ENCODE measurements at regions not wholly inside any gene's neighbourhood (a gene's known extent, or its start where the extent isn't known, plus 50 kb on each side); places are given as distances from the start of the nearest gene placed in this dataset.

DNA sequence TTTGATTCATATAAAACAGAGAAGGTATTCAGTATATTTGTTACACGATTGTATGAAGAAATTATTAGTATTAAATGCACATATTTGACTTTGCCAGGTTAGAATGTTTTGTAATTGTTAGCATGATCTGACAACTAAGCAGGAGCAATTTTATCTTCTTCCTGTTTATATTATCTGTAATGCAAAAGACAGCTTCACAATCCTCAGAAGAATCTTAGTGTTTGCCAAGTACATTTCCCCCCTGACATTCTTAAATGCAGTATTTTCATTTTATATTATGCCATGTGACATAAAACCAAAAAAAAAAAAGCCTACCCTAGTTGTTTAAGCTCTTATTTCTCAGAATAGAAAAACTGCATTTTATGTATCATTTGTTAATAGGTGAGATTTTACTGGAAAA, 469.4 kb downstream of the FOXG1 start:
- Histone ChIP-seq H3K27ac (no peak overlapping the region), H3K4me1 (no peaks in the 10 kb centered on the region), H3K4me3 (no peak overlapping the region), H3K9me3 (no peaks in the 10 kb centered on the region), H3K27me3 (no peaks in the 10 kb centered on the region), H3K36me3 (no peaks in the 10 kb centered on the region)
- no peak for TF ChIP-seq POLR2AphosphoS5 (IDR thresholded peaks at IDR 0.05)
- TF ChIP-seq, protein P1, sequence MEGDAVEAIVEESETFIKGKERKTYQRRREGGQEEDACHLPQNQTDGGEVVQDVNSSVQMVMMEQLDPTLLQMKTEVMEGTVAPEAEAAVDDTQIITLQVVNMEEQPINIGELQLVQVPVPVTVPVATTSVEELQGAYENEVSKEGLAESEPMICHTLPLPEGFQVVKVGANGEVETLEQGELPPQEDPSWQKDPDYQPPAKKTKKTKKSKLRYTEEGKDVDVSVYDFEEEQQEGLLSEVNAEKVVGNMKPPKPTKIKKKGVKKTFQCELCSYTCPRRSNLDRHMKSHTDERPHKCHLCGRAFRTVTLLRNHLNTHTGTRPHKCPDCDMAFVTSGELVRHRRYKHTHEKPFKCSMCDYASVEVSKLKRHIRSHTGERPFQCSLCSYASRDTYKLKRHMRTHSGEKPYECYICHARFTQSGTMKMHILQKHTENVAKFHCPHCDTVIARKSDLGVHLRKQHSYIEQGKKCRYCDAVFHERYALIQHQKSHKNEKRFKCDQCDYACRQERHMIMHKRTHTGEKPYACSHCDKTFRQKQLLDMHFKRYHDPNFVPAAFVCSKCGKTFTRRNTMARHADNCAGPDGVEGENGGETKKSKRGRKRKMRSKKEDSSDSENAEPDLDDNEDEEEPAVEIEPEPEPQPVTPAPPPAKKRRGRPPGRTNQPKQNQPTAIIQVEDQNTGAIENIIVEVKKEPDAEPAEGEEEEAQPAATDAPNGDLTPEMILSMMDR (IDR thresholded peaks at IDR 0.05) = no peak
- intact Hi-C loops (cut with DNase I) = no loop called here
- 54 to 60% methylated on average over 1 of the region's 1 CpG for WGBS, 2 donors
- no peak for DNase-seq

DNA sequence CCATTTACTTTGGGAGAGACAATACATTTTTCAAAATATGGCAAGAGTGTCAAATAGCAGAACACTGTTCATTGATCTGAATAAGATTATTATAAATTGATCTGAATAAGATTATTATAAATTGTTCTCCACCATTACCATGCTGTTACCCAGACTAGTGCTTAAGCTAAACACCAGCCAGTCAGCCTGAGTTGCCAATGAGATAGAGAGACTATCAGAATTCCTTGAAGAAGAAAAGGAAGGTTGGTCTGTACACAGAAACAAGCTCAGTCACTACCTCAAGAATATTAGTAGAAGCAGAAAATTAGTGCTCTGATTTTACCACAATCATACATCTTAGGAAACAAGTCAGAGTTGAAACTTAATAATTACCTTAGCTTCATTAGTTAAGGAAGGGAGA, 469.8 kb downstream of the FOXG1 start:
- intact Hi-C loops (cut with DNase I) = no loop called here
- DNase-seq = no peak
- TF ChIP-seq, protein P1 (IDR thresholded peaks at IDR 0.05) = no peak
- TF ChIP-seq POLR2A (IDR thresholded peaks at IDR 0.05) (no peak), EP300 (IDR thresholded peaks at IDR 0.05) (no peak), POLR2AphosphoS5 (IDR thresholded peaks at IDR 0.05) (no peak)
- Histone ChIP-seq H3K4me1 (no peaks in the 10 kb centered on the region), H3K4me3 (no peak overlapping the region), H3K27ac (no peak overlapping the region), H3K9me3 (no peaks in the 10 kb centered on the region), H3K27me3 (no peaks in the 10 kb centered on the region), H3K36me3 (no peaks in the 10 kb centered on the region)

DNA sequence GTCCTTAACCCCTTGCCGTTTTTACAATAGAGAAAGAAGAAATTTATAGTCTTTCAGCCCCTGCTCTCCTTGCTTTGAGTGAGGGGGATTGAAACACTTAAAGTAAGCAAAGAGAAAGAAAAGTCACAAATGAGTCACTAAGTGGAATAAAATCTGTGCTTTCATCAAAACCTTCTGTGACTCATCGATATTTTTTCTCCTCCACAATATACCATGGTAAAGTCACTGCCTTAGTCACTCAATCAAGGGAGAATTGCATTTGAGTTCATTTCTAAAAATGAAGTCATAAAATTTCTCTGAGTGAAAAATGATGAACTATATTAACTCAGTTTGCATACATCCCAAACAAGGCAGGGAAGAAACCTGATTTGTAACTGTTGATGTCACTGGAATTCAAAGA, 470.3 kb downstream of the FOXG1 start:
- intact Hi-C loops (cut with DNase I) = no loop called here

DNA sequence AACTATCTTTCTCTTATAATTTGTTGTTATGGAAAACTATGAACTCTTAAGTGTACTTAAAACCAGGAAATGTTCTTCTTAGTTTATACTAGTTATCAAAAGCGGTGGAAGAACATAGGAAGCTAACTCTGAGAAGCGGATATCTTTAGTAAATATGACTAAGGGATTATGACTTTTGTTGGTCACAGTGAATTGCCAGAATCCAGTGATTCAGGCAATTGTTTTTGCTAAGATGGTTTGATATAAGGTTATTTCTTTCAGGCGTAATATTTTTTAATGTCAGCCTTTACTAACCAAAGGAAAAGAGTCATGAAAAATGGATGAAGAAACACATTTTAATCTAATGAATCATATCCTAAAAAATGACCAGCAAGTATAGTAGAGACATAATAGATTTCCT, 473.5 kb downstream of the FOXG1 start:
- H3K4me3 ChIP-seq = no peak overlapping the region
- peaks cover 0 to 5% (median 0%) of the 10 kb centered on the region in 4 donors for H3K4me1 ChIP-seq
- no peaks in the 10 kb centered on the region for H3K9me3 ChIP-seq
- TF ChIP-seq POLR2AphosphoS5 (IDR thresholded peaks at IDR 0.05) (no peak), EP300 (IDR thresholded peaks at IDR 0.05) (no peak), POLR2A (IDR thresholded peaks at IDR 0.05) (no peak)
- TF ChIP-seq, protein P1 (IDR thresholded peaks at IDR 0.05) = no peak
- WGBS, 2 donors = 71 to 77% methylated on average over 3 of the region's 3 CpGs
- H3K27me3 ChIP-seq = no peaks in the 10 kb centered on the region
- no peaks in the 10 kb centered on the region for H3K36me3 ChIP-seq
- H3K27ac ChIP-seq = no peak overlapping the region
- intact Hi-C loops (cut with DNase I) = no loop called here
- DNase-seq = no peak

More for the DNA sequence above, 470.3 kb downstream of the FOXG1 start:
- Histone ChIP-seq H3K4me3 (no peak overlapping the region), H3K9me3 (no peaks in the 10 kb centered on the region), H3K27ac (no peak overlapping the region), H3K4me1 (no peaks in the 10 kb centered on the region), H3K27me3 (no peaks in the 10 kb centered on the region), H3K36me3 (no peaks in the 10 kb centered on the region)
- WGBS, 2 donors = 41 to 51% methylated on average over 2 of the region's 2 CpGs
- TF ChIP-seq POLR2AphosphoS5 (IDR thresholded peaks at IDR 0.05) = no peak
- no peak for TF ChIP-seq EP300 (IDR thresholded peaks at IDR 0.05)
- TF ChIP-seq, protein P1 (IDR thresholded peaks at IDR 0.05) = no peak
- TF ChIP-seq POLR2A (IDR thresholded peaks at IDR 0.05) = no peak
- no peak for DNase-seq
